ENCODE measurements at regions not wholly inside any gene's neighbourhood (a gene's known extent, or its start where the extent isn't known, plus 50 kb on each side); places are given as distances from the start of the nearest gene placed in this dataset.

- no peaks in the 10 kb centered on the region for H4K20me1 ChIP-seq (ENCODE audit: control insufficient read depth, insufficient read depth, low read depth, low read length)
- H3K9me2 ChIP-seq (replicated peaks; ENCODE audit: control insufficient read depth, low read length): no peaks in the 10 kb centered on the region
- no peaks in the 10 kb centered on the region for H3K4me1 ChIP-seq (ENCODE audit: control insufficient read depth, low read length)
- H3K4me2 ChIP-seq (ENCODE audit: low read length): no peak overlapping the region
- TF ChIP-seq CTCF (IDR thresholded peaks at IDR 0.05; ENCODE audit: low read depth, low read length, poor library complexity, severe bottlenecking): no peak
- TF ChIP-seq EZH2phosphoT487 (IDR thresholded peaks at IDR 0.05; ENCODE audit: borderline replicate concordance, low read length): no peak
- H3K9me3 ChIP-seq (ENCODE audit: control insufficient read depth, insufficient read depth, low read length): no peaks in the 10 kb centered on the region
- no peaks in the 10 kb centered on the region for H3K36me3 ChIP-seq (ENCODE audit: control insufficient read depth, low read length)
- H3K27me3 ChIP-seq (ENCODE audit: control insufficient read depth, low read length): no peaks in the 10 kb centered on the region
- H3F3A ChIP-seq (ENCODE audit: control insufficient read depth, insufficient read depth): no peaks in the 10 kb centered on the region
- H3K27ac ChIP-seq (ENCODE audit: low read depth, low read length): no peak overlapping the region
- H3K79me2 ChIP-seq (ENCODE audit: control insufficient read depth, low read length): no peaks in the 10 kb centered on the region
- no peak overlapping the region for H3K4me3 ChIP-seq (ENCODE audit: low read length)
Observed at GRCh38 chr15:95626501-95627361, 703.8 kb upstream of the NR2F2 start.

- no peaks in the 10 kb centered on the region for H3F3A ChIP-seq (ENCODE audit: control insufficient read depth, insufficient read depth)
- H3K9me2 ChIP-seq (replicated peaks; ENCODE audit: control insufficient read depth, low read length): no peaks in the 10 kb centered on the region
- no peaks in the 10 kb centered on the region for H3K79me2 ChIP-seq (ENCODE audit: control insufficient read depth, low read length)
- H3K9me3 ChIP-seq (ENCODE audit: control insufficient read depth, insufficient read depth, low read length): no peaks in the 10 kb centered on the region; the same call in 1 of the 2 replicates
- H3K4me2 ChIP-seq (ENCODE audit: low read length): no peak overlapping the region
- H3K27me3 ChIP-seq (ENCODE audit: control insufficient read depth, low read length): no peaks in the 10 kb centered on the region
- no peak overlapping the region for H3K4me3 ChIP-seq (ENCODE audit: low read length)
- no peak overlapping the region for H3K27ac ChIP-seq (ENCODE audit: low read depth, low read length)
- H3K36me3 ChIP-seq (ENCODE audit: control insufficient read depth, low read length): no peaks in the 10 kb centered on the region
- no peaks in the 10 kb centered on the region for H3K4me1 ChIP-seq (ENCODE audit: control insufficient read depth, low read length)
- no peaks in the 10 kb centered on the region for H4K20me1 ChIP-seq (ENCODE audit: control insufficient read depth, insufficient read depth, low read depth, low read length)
- no peak for TF ChIP-seq CTCF (IDR thresholded peaks at IDR 0.05; ENCODE audit: low read depth, low read length, poor library complexity, severe bottlenecking)
- TF ChIP-seq EZH2phosphoT487 (IDR thresholded peaks at IDR 0.05; ENCODE audit: borderline replicate concordance, low read length): no peak
Observed at GRCh38 chr15:95629503-95630168, 700.9 kb upstream of the NR2F2 start.

- no peak overlapping the region for H3K4me3 ChIP-seq (ENCODE audit: low read length)
Observed at GRCh38 chr15:95630683-95631082, 699.8 kb upstream of the NR2F2 start.

More at GRCh38 chr15:95630683-95631082, 699.8 kb upstream of the NR2F2 start:
- H3K27ac ChIP-seq (ENCODE audit: low read depth, low read length): no peak overlapping the region
- H4K20me1 ChIP-seq (ENCODE audit: control insufficient read depth, insufficient read depth, low read depth, low read length): no peaks in the 10 kb centered on the region
- no peaks in the 10 kb centered on the region for H3K9me2 ChIP-seq (replicated peaks; ENCODE audit: control insufficient read depth, low read length)
- H3K27me3 ChIP-seq (ENCODE audit: control insufficient read depth, low read length): no peaks in the 10 kb centered on the region
- no peak overlapping the region for H3K4me2 ChIP-seq (ENCODE audit: low read length)
- H3K36me3 ChIP-seq (ENCODE audit: control insufficient read depth, low read length): no peaks in the 10 kb centered on the region
- no peaks in the 10 kb centered on the region for H3F3A ChIP-seq (ENCODE audit: control insufficient read depth, insufficient read depth)
- TF ChIP-seq EZH2phosphoT487 (IDR thresholded peaks at IDR 0.05; ENCODE audit: borderline replicate concordance, low read length) (no peak), CTCF (IDR thresholded peaks at IDR 0.05; ENCODE audit: low read depth, low read length, poor library complexity, severe bottlenecking) (no peak)
- no peaks in the 10 kb centered on the region for H3K79me2 ChIP-seq (ENCODE audit: control insufficient read depth, low read length)
- H3K4me1 ChIP-seq (ENCODE audit: control insufficient read depth, low read length): no peaks in the 10 kb centered on the region
- no peaks in the 10 kb centered on the region; the same call in 1 of the 2 replicates for H3K9me3 ChIP-seq (ENCODE audit: control insufficient read depth, insufficient read depth, low read length)

All from DOHH2 (cell line).